AG09319 (cell line): ENCODE measurements at regions not wholly inside any gene's neighbourhood (a gene's known extent, or its start where the extent isn't known, plus 50 kb on each side); places are given as distances from the start of the nearest gene placed in this dataset.
"Not testable (repeated sequence)": the region's sequence is repeated elsewhere in the genome, so short reads cannot be mapped to it uniquely, and the experiment has no call there.

Source experiments
- DNase-seq: peaks from one replicate; pipeline ENCODE4 v3.0.0-alpha.2; 2010; ENCODE audit warnings: low read depth; ENCODE audit errors: extremely low read depth
- TF ChIP-seq, protein P1 (sequence below): IDR thresholded peaks from 2 replicates; pipeline ENCODE4 v1.5.1; 2011; ENCODE audit warnings: low read depth, mild to moderate bottlenecking, inconsistent platforms, low read length, moderate library complexity

DNA sequence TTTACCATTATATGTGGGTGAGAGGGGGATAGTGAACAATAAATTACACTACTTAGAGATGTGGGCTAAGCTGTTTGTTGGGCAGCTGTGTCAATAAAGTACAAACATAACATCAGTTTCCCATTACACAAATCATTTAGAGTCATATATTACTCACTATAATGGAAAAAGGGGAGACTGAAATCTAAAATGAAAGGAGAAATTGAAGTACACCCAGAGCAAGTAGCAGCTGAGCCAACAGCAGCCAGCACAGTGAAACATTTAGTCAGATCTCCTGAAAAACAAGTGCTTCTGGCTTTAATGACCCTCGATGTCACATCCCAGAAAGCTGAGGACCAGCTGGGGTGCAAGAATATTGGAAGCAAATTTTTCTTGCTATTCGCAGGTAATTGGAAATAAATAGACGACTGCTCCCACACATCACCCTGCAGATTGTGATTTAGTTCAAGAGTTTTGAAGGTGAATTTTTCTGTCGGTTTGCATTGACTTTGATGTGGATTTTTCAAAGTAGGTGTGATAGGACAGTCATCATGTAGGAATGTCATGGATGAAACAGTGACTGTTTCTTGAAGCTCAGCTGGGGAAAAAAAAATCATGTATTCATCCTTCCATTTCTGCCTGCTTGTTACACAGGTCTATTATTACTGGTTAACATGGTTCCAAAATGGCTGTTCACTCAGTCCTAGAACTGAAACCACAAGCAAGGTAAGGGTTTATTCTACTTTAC, 1607.3 kb upstream of the CELF4 start:
- TF ChIP-seq, protein P1, sequence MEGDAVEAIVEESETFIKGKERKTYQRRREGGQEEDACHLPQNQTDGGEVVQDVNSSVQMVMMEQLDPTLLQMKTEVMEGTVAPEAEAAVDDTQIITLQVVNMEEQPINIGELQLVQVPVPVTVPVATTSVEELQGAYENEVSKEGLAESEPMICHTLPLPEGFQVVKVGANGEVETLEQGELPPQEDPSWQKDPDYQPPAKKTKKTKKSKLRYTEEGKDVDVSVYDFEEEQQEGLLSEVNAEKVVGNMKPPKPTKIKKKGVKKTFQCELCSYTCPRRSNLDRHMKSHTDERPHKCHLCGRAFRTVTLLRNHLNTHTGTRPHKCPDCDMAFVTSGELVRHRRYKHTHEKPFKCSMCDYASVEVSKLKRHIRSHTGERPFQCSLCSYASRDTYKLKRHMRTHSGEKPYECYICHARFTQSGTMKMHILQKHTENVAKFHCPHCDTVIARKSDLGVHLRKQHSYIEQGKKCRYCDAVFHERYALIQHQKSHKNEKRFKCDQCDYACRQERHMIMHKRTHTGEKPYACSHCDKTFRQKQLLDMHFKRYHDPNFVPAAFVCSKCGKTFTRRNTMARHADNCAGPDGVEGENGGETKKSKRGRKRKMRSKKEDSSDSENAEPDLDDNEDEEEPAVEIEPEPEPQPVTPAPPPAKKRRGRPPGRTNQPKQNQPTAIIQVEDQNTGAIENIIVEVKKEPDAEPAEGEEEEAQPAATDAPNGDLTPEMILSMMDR: no peak
- DNase-seq: no peak

DNA sequence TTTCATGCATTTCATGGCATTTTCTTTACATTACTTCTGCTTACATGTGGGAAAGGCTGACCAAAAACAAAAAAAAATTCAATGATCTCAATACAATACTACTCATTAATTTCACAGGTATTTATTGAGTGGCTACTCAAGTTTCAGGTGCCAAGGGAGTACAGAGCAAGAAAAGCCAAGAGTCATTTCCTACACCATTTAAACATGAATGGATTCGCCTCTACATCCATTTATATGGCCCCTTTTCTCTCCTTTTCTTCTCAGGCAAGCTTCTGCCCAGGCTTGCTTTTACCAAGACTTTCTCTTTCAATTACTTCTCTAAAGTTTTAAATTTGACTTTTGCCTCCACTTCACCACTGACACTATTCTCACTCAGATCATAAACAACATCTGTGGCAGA, 1603.1 kb upstream of the CELF4 start:
- DNase-seq: no peak
- TF ChIP-seq, protein P1: no peak

DNA sequence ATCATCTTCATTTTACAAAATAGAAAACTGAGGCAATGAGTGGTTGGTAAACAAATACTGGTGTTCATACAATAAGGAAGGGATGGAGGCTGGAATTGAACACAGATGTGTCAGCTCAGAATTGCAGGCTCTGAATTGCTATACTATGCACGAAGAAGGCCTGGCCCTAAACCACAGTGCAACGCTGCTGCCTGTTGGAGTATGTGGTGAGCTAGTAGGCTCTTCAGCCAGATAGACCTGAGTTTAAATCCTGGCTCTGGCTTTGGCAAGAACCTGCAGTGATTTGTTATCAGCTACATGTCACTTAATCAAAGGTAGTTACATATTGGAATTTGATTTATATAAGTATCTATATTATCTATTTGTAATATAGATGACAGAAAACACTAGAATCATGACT, 1602.4 kb upstream of the CELF4 start:
- TF ChIP-seq, protein P1: no peak
- no peak for DNase-seq

DNA sequence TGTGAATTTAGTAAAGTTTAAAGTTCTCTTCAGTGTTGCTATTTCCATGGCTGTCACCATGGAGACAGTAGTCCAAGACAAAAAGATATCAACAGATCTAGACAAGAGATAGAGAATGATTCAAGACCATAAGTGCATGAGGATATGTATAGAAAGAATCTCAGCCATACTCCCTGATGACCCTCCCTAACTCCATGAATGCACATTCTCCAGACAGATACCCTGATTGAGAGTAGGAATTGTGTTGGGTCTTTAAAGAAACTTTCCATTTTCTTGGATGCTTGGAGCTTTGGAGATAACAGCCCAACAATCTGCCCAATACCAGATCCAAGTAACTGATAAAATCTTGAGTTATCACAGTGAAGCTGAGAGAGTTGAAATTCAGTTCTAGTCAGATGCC, 1601.2 kb upstream of the CELF4 start:
- no peak for DNase-seq
- TF ChIP-seq, protein P1: no peak

DNA sequence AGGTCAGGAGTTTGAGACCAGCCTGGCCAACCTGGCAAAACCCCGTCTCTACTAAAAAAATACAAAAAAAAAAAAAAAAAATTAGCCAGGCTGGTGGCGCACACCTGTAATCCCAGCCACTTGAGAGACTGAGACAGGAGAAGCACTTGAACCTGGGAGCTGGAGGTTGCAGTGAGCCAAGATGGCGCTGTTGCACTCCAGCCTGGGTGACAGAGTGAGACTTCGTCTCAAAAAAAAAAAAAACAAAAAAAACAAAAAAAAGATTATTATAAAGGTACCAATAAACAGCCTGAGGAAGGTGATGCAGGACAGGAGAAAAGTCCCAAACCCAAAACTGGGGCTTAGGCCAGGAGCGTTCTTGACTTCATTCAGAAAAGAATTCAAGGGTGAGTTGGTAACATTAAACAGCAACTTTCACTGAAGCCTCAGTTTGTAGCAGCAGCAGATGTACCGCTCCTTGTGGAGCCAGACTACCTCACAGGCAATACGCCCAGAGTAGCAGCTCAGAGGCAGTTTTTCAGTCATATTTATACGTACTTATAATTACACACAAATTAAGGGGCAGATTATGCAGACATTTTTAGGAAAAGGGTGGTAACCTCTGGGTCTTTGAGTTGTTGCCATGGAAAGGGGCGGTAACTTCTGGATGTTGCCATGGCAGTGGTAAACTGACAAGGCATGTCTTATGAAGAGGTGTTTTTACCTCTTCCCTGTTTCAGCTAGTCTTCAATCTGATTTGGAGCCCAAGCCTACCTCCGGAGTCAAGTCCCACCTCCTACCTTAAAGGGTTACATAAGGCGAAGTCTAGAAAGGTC, 1596.6 kb upstream of the CELF4 start:
- TF ChIP-seq, protein P1: no peak
- no peak for DNase-seq

DNA sequence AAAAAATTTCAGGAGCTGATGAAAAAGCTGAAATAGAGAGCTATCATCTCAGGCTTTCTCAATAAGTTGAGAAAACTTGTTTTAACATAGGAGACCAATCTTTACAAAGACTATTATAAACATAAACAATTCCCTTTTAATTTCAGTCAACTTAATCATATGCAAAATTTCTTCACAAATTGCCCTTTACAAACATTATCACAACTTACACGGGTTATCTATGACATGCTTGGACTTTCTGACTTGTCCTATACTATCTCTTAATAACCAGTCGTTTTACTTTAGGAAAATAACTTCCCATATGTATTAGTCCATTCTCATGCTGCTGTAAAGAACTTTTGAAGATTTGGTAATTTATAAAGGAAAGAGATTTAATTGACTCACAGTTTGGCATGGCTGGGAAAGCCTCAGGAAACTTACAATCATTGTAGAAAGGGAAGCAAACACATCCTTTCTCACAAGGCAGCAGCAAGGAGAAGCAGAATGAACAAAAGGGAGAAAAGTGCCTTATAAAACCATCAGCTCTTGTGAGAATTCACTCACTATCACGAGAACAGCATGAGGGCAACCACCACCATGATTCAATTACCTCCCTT, 1583.7 kb upstream of the CELF4 start:
- no peak for DNase-seq
- TF ChIP-seq, protein P1: no peak

DNA sequence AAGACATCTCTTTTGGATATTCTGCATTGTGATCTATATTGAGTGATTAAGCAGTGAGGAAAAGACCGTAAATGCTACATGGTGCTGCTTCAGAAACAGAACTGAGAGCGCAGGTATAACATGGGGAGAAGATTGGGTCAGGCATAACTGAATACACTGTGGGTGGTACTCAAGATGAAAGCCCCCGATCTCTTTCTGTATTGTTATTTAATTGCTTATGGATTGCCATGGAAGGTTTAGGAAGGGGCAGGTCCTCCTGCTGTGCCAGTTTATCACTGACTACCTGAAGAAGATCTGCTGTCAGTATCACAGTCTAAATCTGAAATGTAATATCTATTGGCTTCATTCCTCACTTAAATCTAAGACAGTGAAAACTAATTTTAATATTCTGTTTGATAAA, 1568.7 kb upstream of the CELF4 start:
- no peak for DNase-seq
- TF ChIP-seq, protein P1: no peak

DNA sequence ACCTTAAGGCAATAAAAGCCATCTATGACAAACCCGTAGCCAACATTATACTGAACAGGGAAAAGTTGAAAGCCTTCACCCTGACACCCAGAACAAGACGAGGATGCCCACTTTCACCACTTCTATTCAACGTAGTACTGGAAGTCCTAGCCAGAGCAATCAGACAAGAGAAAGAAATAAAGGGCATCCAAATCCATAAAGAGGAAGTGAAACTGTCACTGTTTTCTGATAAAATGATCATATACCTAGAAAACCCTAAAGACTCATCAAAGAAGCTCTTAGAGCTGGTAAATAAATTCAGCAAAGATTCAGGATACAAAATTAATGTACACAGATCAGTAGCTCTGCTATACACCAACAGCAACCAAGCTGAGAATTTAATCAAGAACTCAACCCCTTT, 1561.9 kb upstream of the CELF4 start:
- not testable (repeated sequence) for DNase-seq
